GM20000 (cell line): ENCODE measurements at regions not wholly inside any gene's neighbourhood (a gene's known extent, or its start where the extent isn't known, plus 50 kb on each side); places are given as distances from the start of the nearest gene placed in this dataset.

Source experiments
- DNase-seq: peaks from one replicate; pipeline ENCODE4 v3.0.0; 2012; ENCODE audit warnings: low spot score
- TF ChIP-seq, protein P1 (sequence below): IDR thresholded peaks from 2 replicates; pipeline ENCODE4 v1.5.1; 2012; ENCODE audit warnings: mild to moderate bottlenecking, control low read depth; ENCODE audit errors: extremely low read depth, missing control alignments

DNA sequence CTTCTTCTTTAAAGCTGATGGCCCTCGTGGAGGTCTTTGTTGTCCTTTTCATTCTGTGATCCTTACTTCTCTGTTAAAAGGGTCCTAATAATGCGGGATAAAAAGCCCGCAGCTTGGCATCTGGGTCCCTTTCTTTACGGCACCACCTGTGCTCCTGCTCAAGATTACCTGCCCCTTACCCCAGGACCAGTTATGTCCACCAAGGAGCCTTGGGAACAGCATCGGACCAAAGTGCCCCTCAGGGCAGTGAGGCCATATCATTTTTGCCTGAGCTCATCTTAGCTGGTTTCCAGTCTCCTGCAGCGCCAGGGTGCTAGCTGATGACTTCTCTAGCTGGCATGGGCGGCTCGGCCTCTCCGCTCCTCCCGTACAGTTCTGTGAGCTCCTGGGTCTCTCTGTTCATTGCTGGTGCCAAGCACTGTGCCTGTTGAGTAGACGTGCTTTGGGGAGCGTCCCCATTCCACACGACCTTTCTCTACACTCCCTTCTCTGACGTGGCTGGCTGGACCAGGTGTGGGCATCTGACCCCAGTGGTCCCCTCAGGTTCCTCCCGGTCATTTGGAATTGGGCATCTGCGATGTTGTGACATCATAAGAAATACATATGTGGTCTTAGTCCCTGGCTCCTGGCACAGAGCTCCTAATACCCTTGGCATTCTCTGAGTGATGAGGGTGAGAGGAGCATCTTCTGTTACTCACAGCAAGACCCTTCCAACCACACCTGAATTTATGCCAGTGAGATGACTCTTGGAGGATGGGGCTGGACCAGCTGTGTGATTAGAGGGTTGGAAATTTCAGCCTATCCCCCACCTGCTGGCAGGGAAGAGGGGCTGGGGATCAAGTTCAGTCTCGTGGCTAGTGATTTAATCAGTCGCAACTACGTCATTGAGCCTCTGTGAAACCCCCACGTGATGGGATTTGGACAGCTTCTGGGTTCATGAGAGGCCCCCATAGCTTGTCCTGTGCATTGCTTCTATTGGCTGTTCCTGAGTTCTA lies 134.2 kb upstream of the HS6ST1 start:
- no peak for DNase-seq
- TF ChIP-seq, protein P1, sequence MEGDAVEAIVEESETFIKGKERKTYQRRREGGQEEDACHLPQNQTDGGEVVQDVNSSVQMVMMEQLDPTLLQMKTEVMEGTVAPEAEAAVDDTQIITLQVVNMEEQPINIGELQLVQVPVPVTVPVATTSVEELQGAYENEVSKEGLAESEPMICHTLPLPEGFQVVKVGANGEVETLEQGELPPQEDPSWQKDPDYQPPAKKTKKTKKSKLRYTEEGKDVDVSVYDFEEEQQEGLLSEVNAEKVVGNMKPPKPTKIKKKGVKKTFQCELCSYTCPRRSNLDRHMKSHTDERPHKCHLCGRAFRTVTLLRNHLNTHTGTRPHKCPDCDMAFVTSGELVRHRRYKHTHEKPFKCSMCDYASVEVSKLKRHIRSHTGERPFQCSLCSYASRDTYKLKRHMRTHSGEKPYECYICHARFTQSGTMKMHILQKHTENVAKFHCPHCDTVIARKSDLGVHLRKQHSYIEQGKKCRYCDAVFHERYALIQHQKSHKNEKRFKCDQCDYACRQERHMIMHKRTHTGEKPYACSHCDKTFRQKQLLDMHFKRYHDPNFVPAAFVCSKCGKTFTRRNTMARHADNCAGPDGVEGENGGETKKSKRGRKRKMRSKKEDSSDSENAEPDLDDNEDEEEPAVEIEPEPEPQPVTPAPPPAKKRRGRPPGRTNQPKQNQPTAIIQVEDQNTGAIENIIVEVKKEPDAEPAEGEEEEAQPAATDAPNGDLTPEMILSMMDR = no peak

- no peak for DNase-seq
- TF ChIP-seq, protein P1 = no peak
Measured at GRCh38 chr2:128454980-128455720, 136.5 kb upstream of the HS6ST1 start.

DNA sequence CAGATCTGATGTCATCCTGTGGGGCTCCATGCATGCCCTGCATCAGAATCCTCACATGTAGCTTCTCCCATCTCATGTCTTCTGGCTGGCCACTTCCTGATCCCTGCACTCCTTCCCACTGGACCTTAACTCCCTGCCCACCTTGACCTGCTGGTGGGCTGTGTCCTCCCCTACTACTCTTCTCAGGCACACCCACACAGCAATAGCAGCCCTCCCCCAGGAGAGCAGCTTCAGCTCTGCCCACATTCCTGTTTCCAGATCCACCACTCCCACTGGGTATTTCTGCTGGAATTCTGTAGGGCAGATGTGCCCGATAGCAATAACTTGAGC lies 137.0 kb upstream of the HS6ST1 start:
- no peak for DNase-seq
- TF ChIP-seq, protein P1 = no peak

- no peak for DNase-seq
- TF ChIP-seq, protein P1 = no peak
Measured at GRCh38 chr2:128456281-128456680, 137.6 kb upstream of the HS6ST1 start.

GRCh38 chr2:128457006-128457604 lies 138.4 kb upstream of the HS6ST1 start:
- TF ChIP-seq, protein P1 = no peak
- DNase-seq = no peak

DNA sequence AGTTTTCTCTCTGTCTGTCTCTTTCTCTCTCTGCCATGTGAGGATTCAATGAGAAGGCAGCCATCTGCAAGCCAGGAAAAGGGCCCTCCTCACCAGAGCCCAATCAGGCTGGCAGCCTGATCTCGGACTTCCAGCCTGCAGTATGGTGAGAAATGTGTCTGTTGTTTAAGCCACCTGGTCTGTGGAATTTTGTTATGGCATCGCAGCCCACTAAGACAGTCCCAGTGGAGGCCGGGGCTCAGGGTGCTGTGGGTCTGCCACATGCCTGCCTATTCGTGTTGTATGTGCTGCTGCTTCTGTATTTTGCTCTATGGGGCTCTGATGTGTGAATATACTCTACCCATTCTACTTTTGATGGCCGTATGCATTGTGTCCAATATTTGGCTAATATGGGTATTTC lies 139.0 kb upstream of the HS6ST1 start:
- TF ChIP-seq, protein P1 = no peak
- no peak for DNase-seq

DNA sequence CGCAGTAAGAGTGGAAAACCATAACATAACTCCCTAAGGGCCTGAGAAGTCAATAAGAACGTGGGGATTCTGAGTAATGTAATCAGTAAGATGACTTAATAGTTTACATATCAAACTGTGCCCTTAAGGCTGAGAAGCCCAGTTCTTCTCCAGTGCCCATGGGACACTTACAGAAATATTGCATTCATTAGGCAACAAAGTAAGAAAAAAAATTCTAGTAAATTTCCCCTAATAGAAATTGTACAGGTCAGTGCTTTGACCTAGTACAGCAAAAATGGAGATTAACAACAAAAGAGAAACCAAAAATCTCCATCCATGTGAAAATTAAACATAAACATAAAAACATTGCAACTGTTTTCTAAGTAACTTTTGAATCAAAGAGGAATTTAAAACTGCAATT lies 139.8 kb upstream of the HS6ST1 start:
- TF ChIP-seq, protein P1 = no peak
- no peak for DNase-seq
